Prostate gland (tissue), 2 donors: ENCODE measurements at regions not wholly inside any gene's neighbourhood (a gene's known extent, or its start where the extent isn't known, plus 50 kb on each side); places are given as distances from the start of the nearest gene placed in this dataset.
"Not testable (repeated sequence)": the region's sequence is repeated elsewhere in the genome, so short reads cannot be mapped to it uniquely, and the experiment has no call there.

Experiments
- DNase-seq: peaks from one replicate; pipeline ENCODE4 v3.0.0-alpha.2; 2019; ENCODE audit warnings: low spot score
- H3K27ac ChIP-seq, 2 donors: fragments of 200-600 bp; sonication (generic); 2 replicates each; pipeline ENCODE4 v1.5.1; 2017 to 2019
- H3K27me3 ChIP-seq: fragments of 200-600 bp; sonication (generic); replicated peaks from 2 replicates; pipeline ENCODE4 v1.5.1; 2019; ENCODE audit not compliant: insufficient read depth
- H3K36me3 ChIP-seq, 2 donors: fragments of 200-600 bp; sonication (generic); 1 replicate in 1 of 2; 2 replicates in 1 of 2; pipeline versions ENCODE4 v1.5.1 to v1.8.1; 2017 to 2019
- H3K4me1 ChIP-seq: fragments of 200-600 bp; sonication (generic); replicated peaks from 2 replicates; pipeline ENCODE4 v1.5.1; 2019
- H3K4me3 ChIP-seq, 2 donors: fragments of 200-600 bp; sonication (generic); 2 replicates each; pipeline ENCODE4 v1.5.1; 2017 to 2019
- H3K9me3 ChIP-seq: fragments of 200-600 bp; sonication (generic); 2 replicates; pipeline ENCODE4 v1.5.1; 2017
- CTCF ChIP-seq, 4 experiments: fragments of 200-600 bp in 2 of 4; fragments of 450-650 bp in 2 of 4; sonication (generic) in 2 of 4; IDR thresholded peaks; 1 replicate in 3 of 4; 2 replicates in 1 of 4; pipeline ENCODE4 v1.5.1; 2016 to 2019; ENCODE audit warnings: antibody characterized with exemption in 4 of 4, mild to moderate bottlenecking in 2 of 4, moderate library complexity in 2 of 4
- POLR2A ChIP-seq: fragments of 450-650 bp; IDR thresholded peaks from one replicate; pipeline ENCODE4 v1.6.1; 2016; ENCODE audit warnings: antibody characterized with exemption, mild to moderate bottlenecking
- POLR2AphosphoS5 ChIP-seq: sonication (generic); formaldehyde crosslinking; IDR thresholded peaks from one replicate; pipeline ENCODE4 v1.6.1; 2017; ENCODE audit warnings: antibody characterized with exemption
- WGBS: methylation state at CpG from one replicate; pipeline ENCODE4 v1.1.5; 2018; 5-methylcytosine and 5-hydroxymethylcytosine counted together
- intact Hi-C: fragments of 100-400 bp; cut with DNase I; formaldehyde crosslinking; loops from one replicate; pipeline ENCODE4 v1.14.2; 2022

GRCh38 chr10:29776246-29776645, 141.5 kb upstream of the SVIL start:
- no peak for DNase-seq
- no peak for TF ChIP-seq POLR2AphosphoS5
- TF ChIP-seq CTCF (IDR thresholded peaks at IDR 0.05) = no peak
- no peak for TF ChIP-seq POLR2A
- no peaks in the 10 kb centered on the region for H3K27me3 ChIP-seq
- no peaks in the 10 kb centered on the region for H3K9me3 ChIP-seq
- H3K36me3 ChIP-seq = no peaks in the 10 kb centered on the region
- no peaks in the 10 kb centered on the region for H3K4me1 ChIP-seq
- intact Hi-C loops = no loop called here
- 76% methylated on average over 2 of the region's 2 CpGs for WGBS
- H3K27ac ChIP-seq = no peak overlapping the region
- no peak overlapping the region for H3K4me3 ChIP-seq

GRCh38 chr10:29774475-29774874, 139.7 kb upstream of the SVIL start:
- 83% methylated on average over 2 of the region's 2 CpGs for WGBS
- Histone ChIP-seq H3K4me1 (no peaks in the 10 kb centered on the region), H3K36me3 (no peaks in the 10 kb centered on the region), H3K27ac (no peak overlapping the region), H3K27me3 (no peaks in the 10 kb centered on the region), H3K4me3 (no peak overlapping the region), H3K9me3 (no peaks in the 10 kb centered on the region)
- intact Hi-C loops = no loop called here
- DNase-seq = no peak
- TF ChIP-seq POLR2A = no peak

- no peak for DNase-seq
- no peaks in the 10 kb centered on the region for H3K27me3 ChIP-seq
- 82% methylated on average over 1 of the region's 1 CpG for WGBS
- H3K4me1 ChIP-seq = no peaks in the 10 kb centered on the region
- no peaks in the 10 kb centered on the region for H3K36me3 ChIP-seq
- no peaks in the 10 kb centered on the region for H3K9me3 ChIP-seq
- no peak overlapping the region for H3K4me3 ChIP-seq
- intact Hi-C loops = no loop called here
- TF ChIP-seq CTCF (IDR thresholded peaks at IDR 0.05) (no peak), POLR2A (no peak), POLR2AphosphoS5 (no peak)
- H3K27ac ChIP-seq = no peak overlapping the region
These were observed 138.9 kb upstream of the SVIL start for GRCh38 chr10:29773675-29774091.

GRCh38 chr10:29772403-29772802, 137.6 kb upstream of the SVIL start:
- no peak overlapping the region for H3K4me3 ChIP-seq
- TF ChIP-seq POLR2A (no peak), POLR2AphosphoS5 (no peak), CTCF (IDR thresholded peaks at IDR 0.05) (no peak)
- 72% methylated on average over 5 of the region's 5 CpGs for WGBS
- no peaks in the 10 kb centered on the region for H3K27me3 ChIP-seq
- no peak overlapping the region for H3K27ac ChIP-seq
- no peaks in the 10 kb centered on the region for H3K9me3 ChIP-seq
- intact Hi-C loops = no loop called here
- DNase-seq = no peak
- H3K4me1 ChIP-seq = no peaks in the 10 kb centered on the region
- H3K36me3 ChIP-seq = no peaks in the 10 kb centered on the region

- Histone ChIP-seq H3K4me1 (no peaks in the 10 kb centered on the region), H3K9me3 (no peaks in the 10 kb centered on the region), H3K27ac (no peak overlapping the region), H3K4me3 (no peak overlapping the region), H3K27me3 (no peaks in the 10 kb centered on the region), H3K36me3 (no peaks in the 10 kb centered on the region)
- WGBS = 90% methylated on average over 5 of the region's 5 CpGs
- no peak for DNase-seq
- intact Hi-C loops = no loop called here
- TF ChIP-seq CTCF (IDR thresholded peaks at IDR 0.05) (no peak), POLR2AphosphoS5 (no peak), POLR2A (no peak)
These were observed 136.6 kb upstream of the SVIL start for GRCh38 chr10:29771376-29771775.

GRCh38 chr10:29769277-29769676, 134.5 kb upstream of the SVIL start:
- H3K9me3 ChIP-seq, H3K4me3 ChIP-seq, intact Hi-C loops, DNase-seq, H3K27ac ChIP-seq, H3K27me3 ChIP-seq, H3K36me3 ChIP-seq, H3K4me1 ChIP-seq: not testable (repeated sequence)
- 96% methylated on average over 4 of the region's 4 CpGs for WGBS
